ENCODE measurements at regions not wholly inside any gene's neighbourhood (a gene's known extent, or its start where the extent isn't known, plus 50 kb on each side); places are given as distances from the start of the nearest gene placed in this dataset.

GRCh38 chr1:203424861-203425662, 50.5 kb upstream of the PRELP start:
- Mint-ChIP-seq H3K4me3 (no peak overlapping the region), H3K36me3 (ENCODE audit: insufficient read depth in 1 of 3, low read depth in 3 of 3) (no peaks in the 10 kb centered on the region), H3K27me3 (ENCODE audit: low read depth) (peaks cover 34% of the 10 kb centered on the region), H3K4me1 (peaks cover 10 to 11% of the 10 kb centered on the region in 2 experiments), H3K27ac (no peak overlapping the region), H3K9me3 (no peaks in the 10 kb centered on the region)
- no peak overlapping the region for H3K18ac ChIP-seq (ENCODE audit: insufficient read length, low read depth, low read length)
- no CpG with 5 or more reads among the region's 4 CpGs for WGBS (ENCODE audit: extremely low coverage, insufficient read length, low lambda C conversion rate)
- no peak overlapping the region for H2AK5ac ChIP-seq (ENCODE audit: insufficient read length, low read length)
- H2AFZ ChIP-seq (ENCODE audit: low read length), result no peak overlapping the region
- no peaks in the 10 kb centered on the region for H3K4me1 ChIP-seq (ENCODE audit: insufficient read depth, low read length)
- no peak for TF ChIP-seq CTCF (conservative IDR thresholded peaks at IDR 0.05)
- H4K91ac ChIP-seq (ENCODE audit: insufficient read length, low read depth, low read length), result no peak overlapping the region
- H3K9me3 ChIP-seq (ENCODE audit: control insufficient read depth, low read depth, low read length), result no peaks in the 10 kb centered on the region
- H3T11ph ChIP-seq (ENCODE audit: low read length), result no peak overlapping the region
- no peak overlapping the region for H3K4me2 ChIP-seq (ENCODE audit: insufficient read depth, insufficient read length, low read length)
- no peak overlapping the region for H2BK120ac ChIP-seq (ENCODE audit: low read depth, low read length, poor library complexity, severe bottlenecking)
- no peak overlapping the region for H3K14ac ChIP-seq (ENCODE audit: insufficient read depth, low read length)
- no peak overlapping the region for H2BK5ac ChIP-seq (ENCODE audit: insufficient read length, low read length)
- H3K27ac ChIP-seq (ENCODE audit: insufficient read length, low read depth, low read length), result no peak overlapping the region
- no peaks in the 10 kb centered on the region for H3K23me2 ChIP-seq (ENCODE audit: insufficient read length, low read depth, low read length, poor library complexity, severe bottlenecking)
- H4K20me1 ChIP-seq (ENCODE audit: control insufficient read depth, insufficient read depth, insufficient read length), result no peaks in the 10 kb centered on the region
- no peak overlapping the region for H3K23ac ChIP-seq (ENCODE audit: insufficient read length, low read depth, low read length)
- no peaks in the 10 kb centered on the region for H3K27me3 ChIP-seq (ENCODE audit: insufficient read depth, low read length)
- H2BK15ac ChIP-seq (ENCODE audit: low read depth, low read length), result no peak overlapping the region
- no peaks in the 10 kb centered on the region for H3K79me1 ChIP-seq (ENCODE audit: insufficient read depth, low read depth, low read length, poor library complexity, severe bottlenecking)
- H3K79me2 ChIP-seq (ENCODE audit: insufficient read depth, low read length), result no peaks in the 10 kb centered on the region
- no peak overlapping the region for H3K4ac ChIP-seq (ENCODE audit: low read depth, low read length)
- H3K9ac ChIP-seq (ENCODE audit: extremely low read depth, insufficient read length, low read length), result no peak overlapping the region
- no peak overlapping the region for H4K5ac ChIP-seq (ENCODE audit: insufficient read length, low read depth, low read length)
- no peak overlapping the region for H3K56ac ChIP-seq (ENCODE audit: insufficient read length, low read depth, low read length)
- no peak for DNase-seq
- H2BK20ac ChIP-seq (ENCODE audit: low read depth, low read length, poor library complexity, severe bottlenecking), result no peak overlapping the region
- H2BK12ac ChIP-seq (ENCODE audit: insufficient read length, low read depth, low read length), result no peak overlapping the region
- H4K8ac ChIP-seq (replicated peaks; ENCODE audit: insufficient read length, low read depth, low read length), result no peak overlapping the region

All from H9 (cell line).